Psoas muscle (tissue), 7 donors: ENCODE measurements at regions not wholly inside any gene's neighbourhood (a gene's known extent, or its start where the extent isn't known, plus 50 kb on each side); places are given as distances from the start of the nearest gene placed in this dataset.

ENCODE experiments used
- ATAC-seq, 4 donors: fragments of 200-7000 bp; cut with Tn5 transposase; one replicate each; pipeline ENCODE4 v1.9.1; 2020; ENCODE audit warnings: moderate library complexity in 3 of 4, mild to moderate bottlenecking in 2 of 4
- DNase-seq, 2 donors: peaks; one replicate each; pipeline ENCODE4 v3.0.0-alpha.2; 2020
- H3K27ac ChIP-seq: fragments of 200-600 bp; one replicate; pipeline ENCODE4 v1.8.0; 2022
- H3K27me3 ChIP-seq, 3 donors: fragments of 200-600 bp in 1 of 3; one replicate each; pipeline versions ENCODE4 v1.6.1 to v1.8.0; 2013 to 2022; ENCODE audit warnings: low read length in 2 of 3, mild to moderate bottlenecking in 2 of 3, moderate library complexity in 1 of 3; ENCODE audit not compliant: insufficient read depth in 3 of 3
- H3K36me3 ChIP-seq, 2 donors: fragments of 200-600 bp in 1 of 2; one replicate each; pipeline versions ENCODE4 v1.6.1 to v1.8.0; 2013 to 2022; ENCODE audit warnings: low read depth in 1 of 2, mild to moderate bottlenecking in 1 of 2, moderate library complexity in 1 of 2; ENCODE audit not compliant: insufficient read depth in 1 of 2
- H3K4me1 ChIP-seq: fragments of 200-600 bp; one replicate; pipeline ENCODE4 v1.8.0; 2022
- H3K4me3 ChIP-seq: fragments of 200-600 bp; one replicate; pipeline ENCODE4 v1.8.0; 2022; ENCODE audit warnings: mild to moderate bottlenecking
- H3K9me3 ChIP-seq: fragments of 200-600 bp; one replicate; pipeline ENCODE4 v1.8.0; 2022
- WGBS, 3 donors: extraction: QIAGEN DNeasy Blood & Tissue Kit; methylation state at CpG; one replicate each; pipeline versions ENCODE4 v1.1.6 to v1.1.7; 2013; 5-methylcytosine and 5-hydroxymethylcytosine counted together
- intact Hi-C, 2 donors: fragments of 100-400 bp; cut with DNase I; formaldehyde crosslinking; loops; one replicate each; pipeline versions ENCODE4 v1.11.0 to v1.14.2; 2022
- TF ChIP-seq, protein P1 (sequence below): fragments of 200-600 bp; IDR thresholded peaks from one replicate; pipeline ENCODE4 v1.8.0; 2022; ENCODE audit warnings: antibody characterized with exemption
- donor health status: healthy with polysubstance abuse.
- donor health status: DM: no; HTN: no; CAD: no; lungs with moderate emphysema.
- donor health status: Bipolar disorder and iron deficiency.
- donor health status: healthy.
- donor health status: DM: yes; HTN: yes; CAD: no.
- donor health status: DM: no; HTN: no; CAD: no.
- donor health status: DM: yes; HTN: yes; CAD: no.

- H3K27ac ChIP-seq = no peak overlapping the region
- H3K4me1 ChIP-seq = no peaks in the 10 kb centered on the region
- H3K9me3 ChIP-seq = no peaks in the 10 kb centered on the region
- H3K4me3 ChIP-seq = no peak overlapping the region
- ATAC-seq (no peak), DNase-seq (no peak)
- no peaks in the 10 kb centered on the region for H3K27me3 ChIP-seq
- H3K36me3 ChIP-seq = no peaks in the 10 kb centered on the region
- TF ChIP-seq, protein P1, sequence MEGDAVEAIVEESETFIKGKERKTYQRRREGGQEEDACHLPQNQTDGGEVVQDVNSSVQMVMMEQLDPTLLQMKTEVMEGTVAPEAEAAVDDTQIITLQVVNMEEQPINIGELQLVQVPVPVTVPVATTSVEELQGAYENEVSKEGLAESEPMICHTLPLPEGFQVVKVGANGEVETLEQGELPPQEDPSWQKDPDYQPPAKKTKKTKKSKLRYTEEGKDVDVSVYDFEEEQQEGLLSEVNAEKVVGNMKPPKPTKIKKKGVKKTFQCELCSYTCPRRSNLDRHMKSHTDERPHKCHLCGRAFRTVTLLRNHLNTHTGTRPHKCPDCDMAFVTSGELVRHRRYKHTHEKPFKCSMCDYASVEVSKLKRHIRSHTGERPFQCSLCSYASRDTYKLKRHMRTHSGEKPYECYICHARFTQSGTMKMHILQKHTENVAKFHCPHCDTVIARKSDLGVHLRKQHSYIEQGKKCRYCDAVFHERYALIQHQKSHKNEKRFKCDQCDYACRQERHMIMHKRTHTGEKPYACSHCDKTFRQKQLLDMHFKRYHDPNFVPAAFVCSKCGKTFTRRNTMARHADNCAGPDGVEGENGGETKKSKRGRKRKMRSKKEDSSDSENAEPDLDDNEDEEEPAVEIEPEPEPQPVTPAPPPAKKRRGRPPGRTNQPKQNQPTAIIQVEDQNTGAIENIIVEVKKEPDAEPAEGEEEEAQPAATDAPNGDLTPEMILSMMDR = no peak
- intact Hi-C loops = no loop called here
- WGBS, 3 donors = 70 to 82% (median 74%) methylated on average over 1 of the region's 1 CpG
These were observed 1283.4 kb downstream of the PCDH7 start for GRCh38 chr4:32003548-32003947.

GRCh38 chr4:32010221-32010620 is 1290.1 kb downstream of the PCDH7 start:
- Histone ChIP-seq H3K4me1 (no peaks in the 10 kb centered on the region), H3K36me3 (no peaks in the 10 kb centered on the region), H3K27ac (no peak overlapping the region), H3K4me3 (no peak overlapping the region), H3K27me3 (no peaks in the 10 kb centered on the region), H3K9me3 (no peaks in the 10 kb centered on the region)
- no peak for DNase-seq
- WGBS, 3 donors = 84 to 87% (median 86%) methylated on average over 3 of the region's 3 CpGs
- TF ChIP-seq, protein P1 = no peak
- ATAC-seq = no peak
- intact Hi-C loops = no loop called here

- H3K27me3 ChIP-seq = no peaks in the 10 kb centered on the region
- no peaks in the 10 kb centered on the region for H3K4me1 ChIP-seq
- intact Hi-C loops = no loop called here
- no peak overlapping the region for H3K27ac ChIP-seq
- no peak for DNase-seq
- no peaks in the 10 kb centered on the region for H3K9me3 ChIP-seq
- no peak for ATAC-seq
- WGBS, 3 donors = 46 to 76% (median 68%) methylated on average over 1 of the region's 1 CpG
- H3K4me3 ChIP-seq = no peak overlapping the region
- H3K36me3 ChIP-seq = no peaks in the 10 kb centered on the region
- TF ChIP-seq, protein P1 = no peak
These were observed 1301.9 kb downstream of the PCDH7 start for GRCh38 chr4:32022071-32022470.

- Histone ChIP-seq H3K27me3 (no peaks in the 10 kb centered on the region), H3K4me3 (no peak overlapping the region), H3K4me1 (no peaks in the 10 kb centered on the region), H3K27ac (no peak overlapping the region), H3K36me3 (no peaks in the 10 kb centered on the region), H3K9me3 (no peaks in the 10 kb centered on the region)
- intact Hi-C loops = no loop called here
- ATAC-seq (no peak), DNase-seq (no peak)
- 84 to 90% (median 88%) methylated on average over 5 of the region's 5 CpGs for WGBS, 3 donors
- TF ChIP-seq, protein P1 = no peak
These were observed 1305.8 kb downstream of the PCDH7 start for GRCh38 chr4:32025851-32026459.

- intact Hi-C loops = no loop called here
- Histone ChIP-seq H3K27ac (no peak overlapping the region), H3K27me3 (no peaks in the 10 kb centered on the region), H3K4me3 (no peak overlapping the region), H3K4me1 (no peaks in the 10 kb centered on the region), H3K36me3 (no peaks in the 10 kb centered on the region), H3K9me3 (no peaks in the 10 kb centered on the region)
- DNase-seq (no peak), ATAC-seq (no peak)
- TF ChIP-seq, protein P1 = no peak
These were observed 1310.2 kb downstream of the PCDH7 start for GRCh38 chr4:32030406-32030805.
